ENCODE measurements at regions not wholly inside any gene's neighbourhood (a gene's known extent, or its start where the extent isn't known, plus 50 kb on each side); places are given as distances from the start of the nearest gene placed in this dataset.

DNA sequence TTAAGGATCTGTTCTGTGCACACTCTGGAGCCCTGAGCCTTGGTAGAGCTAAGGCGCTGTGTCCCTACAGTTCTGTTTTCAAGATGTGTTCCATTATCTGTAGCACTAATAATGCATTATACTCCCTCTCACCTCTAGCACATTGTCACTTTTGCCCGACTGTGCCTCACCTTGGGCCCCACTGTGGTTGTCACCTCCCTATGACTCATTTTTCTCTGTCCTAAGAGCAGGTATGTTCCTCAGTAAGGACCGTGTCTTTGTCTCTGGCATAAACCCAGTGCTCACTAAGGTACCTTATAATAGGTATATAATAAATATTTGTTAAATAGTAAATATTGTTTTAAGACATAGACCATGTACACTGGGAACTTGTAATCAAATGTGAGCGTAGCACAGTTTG lies 942.5 kb upstream of the CITED2 start:
- TF ChIP-seq CTCF (IDR thresholded peaks at IDR 0.05) (no peak), POLR2A (IDR thresholded peaks at IDR 0.05) (no peak)
- intact Hi-C loops (cut with DNase I) = loop anchor here in 1 of 10 donors (5.0 kb wide), 1 partner anchor 945 kb away; the partner anchor contains the start of gene CITED2
- H3K27me3 ChIP-seq = no peaks in the 10 kb centered on the region
- no peak for ATAC-seq
- no peak overlapping the region for H3K27ac ChIP-seq
- no peak for DNase-seq
- H3K4me1 ChIP-seq = peaks cover 7 to 41% (median 33%) of the 10 kb centered on the region in 12 donors
- no peak overlapping the region for H3K4me3 ChIP-seq
- 93 to 97% (median 96%) methylated on average over 4 of the region's 4 CpGs for WGBS, 4 donors
- no peaks in the 10 kb centered on the region for H3K36me3 ChIP-seq
- peaks cover 0 to 7% (median 0%) of the 10 kb centered on the region in 12 donors for H3K9me3 ChIP-seq

DNA sequence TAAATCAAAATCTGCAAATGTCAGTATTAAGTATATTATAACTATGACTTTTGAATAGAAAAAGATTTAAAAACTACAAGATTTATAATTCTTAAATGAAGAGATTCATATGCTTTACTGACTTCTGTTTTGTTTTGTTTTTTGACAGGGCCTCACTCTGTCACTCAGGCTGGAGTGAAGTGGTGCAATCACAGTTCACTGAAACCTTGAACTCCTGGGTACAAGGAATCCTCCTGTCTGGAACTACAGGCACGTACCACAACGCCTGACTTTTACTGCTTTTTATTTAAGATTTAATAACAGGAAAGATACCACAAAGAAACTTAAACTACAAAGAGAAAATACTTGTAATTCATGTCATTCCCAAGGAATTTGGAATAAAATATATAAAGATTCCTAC lies 940.2 kb upstream of the CITED2 start:
- ATAC-seq (no peak), DNase-seq (no peak)
- Histone ChIP-seq H3K4me1 (peaks cover 0 to 20% (median 11%) of the 10 kb centered on the region in 12 donors), H3K27me3 (no peaks in the 10 kb centered on the region), H3K36me3 (no peaks in the 10 kb centered on the region), H3K9me3 (peaks cover 0 to 7% (median 0%) of the 10 kb centered on the region in 12 donors), H3K4me3 (no peak overlapping the region), H3K27ac (no peak overlapping the region)
- intact Hi-C loops (cut with DNase I) = loop anchor here in 1 of 10 donors (5.0 kb wide), 1 partner anchor 942 kb away; the partner anchor contains the start of gene CITED2
- TF ChIP-seq POLR2A (IDR thresholded peaks at IDR 0.05) (no peak), CTCF (IDR thresholded peaks at IDR 0.05) (no peak)
- 81 to 91% (median 87%) methylated on average over 2 of the region's 2 CpGs for WGBS, 4 donors

DNA sequence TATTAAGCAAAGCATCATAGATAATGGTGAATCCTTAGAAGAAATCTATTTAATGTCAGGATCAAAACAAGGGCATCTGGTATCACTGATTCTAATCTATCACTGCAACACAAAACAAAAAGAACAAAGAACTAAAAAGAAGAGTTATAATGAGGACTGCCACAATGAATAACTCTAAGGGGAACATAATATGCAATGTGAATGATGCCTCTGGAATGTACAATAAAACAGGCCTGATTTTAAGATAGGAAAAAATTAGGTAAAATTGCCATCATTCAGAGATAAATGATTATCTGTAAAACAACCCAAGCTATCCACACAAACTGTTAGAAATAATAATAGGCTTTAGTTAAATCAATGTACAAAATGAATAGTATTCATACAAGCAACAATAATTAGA lies 936.7 kb upstream of the CITED2 start:
- Histone ChIP-seq H3K4me1 (no peaks in the 10 kb centered on the region), H3K36me3 (no peaks in the 10 kb centered on the region), H3K27ac (no peak overlapping the region), H3K4me3 (no peak overlapping the region), H3K9me3 (peaks cover 0 to 7% (median 0%) of the 10 kb centered on the region in 12 donors), H3K27me3 (no peaks in the 10 kb centered on the region)
- DNase-seq (no peak), ATAC-seq (no peak)
- intact Hi-C loops (cut with DNase I) = no loop called here
- TF ChIP-seq POLR2A (IDR thresholded peaks at IDR 0.05) (no peak), CTCF (IDR thresholded peaks at IDR 0.05) (no peak)

DNA sequence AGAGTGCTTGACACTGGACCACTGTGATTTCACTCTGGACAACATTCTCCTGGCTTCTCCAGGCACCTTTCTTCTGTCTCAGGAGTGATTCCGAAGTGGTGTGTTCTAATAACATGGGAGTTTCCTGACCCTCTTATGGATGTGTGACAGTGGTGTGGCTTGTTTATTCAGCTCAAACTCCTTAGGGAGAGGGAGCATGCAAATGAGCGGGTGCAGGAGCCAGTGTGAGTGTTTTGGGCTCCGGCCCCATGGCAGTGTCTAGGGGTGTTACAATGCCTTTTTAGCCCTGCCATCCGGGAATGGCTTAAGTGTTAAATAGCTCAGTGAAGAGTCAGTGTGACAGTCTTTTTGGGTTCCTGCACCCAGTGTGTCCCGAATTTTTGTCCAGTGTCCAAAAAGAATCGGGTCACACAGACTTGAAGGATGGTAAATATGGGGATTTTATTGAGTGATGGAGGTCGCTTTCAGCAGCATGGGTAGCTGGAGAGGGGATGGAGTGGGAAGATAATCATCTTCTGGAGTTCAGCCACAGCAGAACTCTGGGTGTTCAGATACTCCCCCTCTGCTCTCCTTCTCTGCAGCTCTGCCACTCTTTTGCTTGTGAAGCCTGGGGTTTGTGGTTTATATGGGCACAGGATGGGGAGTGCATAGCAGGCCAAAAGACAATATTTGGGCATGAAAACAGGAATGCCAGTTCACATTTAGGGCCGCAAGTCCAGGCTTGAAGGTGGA lies 928.9 kb upstream of the CITED2 start:
- WGBS, 4 donors = 78 to 92% (median 87%) methylated on average over 7 to 8 of the region's 8 CpGs
- no peak for ATAC-seq
- H3K4me1 ChIP-seq = no peaks in the 10 kb centered on the region
- no peaks in the 10 kb centered on the region for H3K27me3 ChIP-seq
- DNase-seq = no peak
- H3K9me3 ChIP-seq = no peaks in the 10 kb centered on the region
- no peak overlapping the region for H3K4me3 ChIP-seq
- H3K27ac ChIP-seq = no peak overlapping the region
- H3K36me3 ChIP-seq = no peaks in the 10 kb centered on the region
- TF ChIP-seq POLR2A (IDR thresholded peaks at IDR 0.05) = no peak
- TF ChIP-seq CTCF (IDR thresholded peaks at IDR 0.05) = no peak
- intact Hi-C loops (cut with DNase I) = no loop called here

Measured in heart left ventricle (tissue), 16 donors.